WERI-Rb-1 (cell line): ENCODE measurements at regions not wholly inside any gene's neighbourhood (a gene's known extent, or its start where the extent isn't known, plus 50 kb on each side); places are given as distances from the start of the nearest gene placed in this dataset.

Experiments used
- DNase-seq: peaks from one replicate; pipeline ENCODE4 v3.0.0-alpha.2; 2020
- H3K27ac ChIP-seq: fragments of 250-450 bp; sonication (Bioruptor Pico); 2 replicates; pipeline ENCODE4 v1.5.1; 2020; ENCODE audit warnings: mild to moderate bottlenecking, moderate library complexity
- H3K27me3 ChIP-seq: fragments of 250-450 bp; sonication (Bioruptor Pico); 2 replicates; pipeline ENCODE4 v1.5.1; 2021; ENCODE audit warnings: mild to moderate bottlenecking, low read depth, moderate library complexity; ENCODE audit not compliant: insufficient read depth, severe bottlenecking
- H3K36me3 ChIP-seq: fragments of 250-450 bp; sonication (Bioruptor Pico); 2 replicates; pipeline ENCODE4 v1.5.1; 2020; ENCODE audit warnings: mild to moderate bottlenecking, moderate library complexity
- H3K4me3 ChIP-seq: 2 replicates; pipeline ENCODE4 v1.5.1; 2011; ENCODE audit warnings: low read depth, mild to moderate bottlenecking, control low read depth, low read length
- H3K9me3 ChIP-seq: fragments of 250-450 bp; sonication (Bioruptor Pico); 2 replicates; pipeline ENCODE4 v1.5.1; 2021; ENCODE audit warnings: mild to moderate bottlenecking, moderate library complexity; ENCODE audit not compliant: severe bottlenecking
- CTCF ChIP-seq: IDR thresholded peaks from 2 replicates; pipeline ENCODE4 v1.5.1; 2011; ENCODE audit warnings: low read depth, mild to moderate bottlenecking, control low read depth, inconsistent platforms, low read length

GRCh38 chr12:19834592-19834991 is 395.3 kb downstream of the AEBP2 start:
- Histone ChIP-seq H3K9me3 (no peaks in the 10 kb centered on the region), H3K27ac (no peak overlapping the region), H3K27me3 (no peaks in the 10 kb centered on the region), H3K36me3 (no peaks in the 10 kb centered on the region), H3K4me3 (no peak overlapping the region)
- no peak for DNase-seq
- TF ChIP-seq CTCF: no peak

GRCh38 chr12:19836056-19836455 is 396.8 kb downstream of the AEBP2 start:
- Histone ChIP-seq H3K27ac (no peak overlapping the region), H3K27me3 (no peaks in the 10 kb centered on the region), H3K9me3 (no peaks in the 10 kb centered on the region), H3K36me3 (no peaks in the 10 kb centered on the region), H3K4me3 (no peak overlapping the region)
- TF ChIP-seq CTCF: no peak
- DNase-seq: no peak

- Histone ChIP-seq H3K9me3 (no peaks in the 10 kb centered on the region), H3K27ac (no peak overlapping the region), H3K4me3 (no peak overlapping the region), H3K27me3 (no peaks in the 10 kb centered on the region), H3K36me3 (no peaks in the 10 kb centered on the region)
- DNase-seq: no peak
- TF ChIP-seq CTCF: no peak
These were observed 397.2 kb downstream of the AEBP2 start for GRCh38 chr12:19836456-19836855.

GRCh38 chr12:19837543-19837942 is 398.3 kb downstream of the AEBP2 start:
- Histone ChIP-seq H3K4me3 (no peak overlapping the region), H3K9me3 (no peaks in the 10 kb centered on the region), H3K27ac (no peak overlapping the region), H3K36me3 (no peaks in the 10 kb centered on the region), H3K27me3 (no peaks in the 10 kb centered on the region)
- TF ChIP-seq CTCF: no peak
- DNase-seq: no peak

GRCh38 chr12:19841451-19841850 is 402.2 kb downstream of the AEBP2 start:
- Histone ChIP-seq H3K36me3 (no peaks in the 10 kb centered on the region), H3K4me3 (no peak overlapping the region), H3K9me3 (no peaks in the 10 kb centered on the region), H3K27ac (no peak overlapping the region), H3K27me3 (no peaks in the 10 kb centered on the region)
- TF ChIP-seq CTCF: no peak
- no peak for DNase-seq

- no peak for TF ChIP-seq CTCF
- Histone ChIP-seq H3K9me3 (no peaks in the 10 kb centered on the region), H3K27me3 (no peaks in the 10 kb centered on the region), H3K27ac (no peak overlapping the region), H3K36me3 (no peaks in the 10 kb centered on the region), H3K4me3 (no peak overlapping the region)
- DNase-seq: no peak
These were observed 402.8 kb downstream of the AEBP2 start for GRCh38 chr12:19842116-19842515.
